Panc1 (cell line): ENCODE measurements at regions not wholly inside any gene's neighbourhood (a gene's known extent, or its start where the extent isn't known, plus 50 kb on each side); places are given as distances from the start of the nearest gene placed in this dataset.

Experiments
- CTCF ChIP-seq: fragments of 450-650 bp; IDR thresholded peaks from 2 replicates; pipeline ENCODE4 v1.5.1; 2017; ENCODE audit warnings: mild to moderate bottlenecking
- POLR2AphosphoS5 ChIP-seq: IDR thresholded peaks from 2 replicates; pipeline ENCODE4 v1.6.1; 2012; ENCODE audit warnings: mild to moderate bottlenecking, low read depth, low read length, moderate library complexity
- REST ChIP-seq, 2 experiments: IDR thresholded peaks; 2 replicates each; pipeline ENCODE4 v1.6.1; 2011 to 2012; ENCODE audit warnings: low read depth in 2 of 2, control low read depth in 1 of 2, low read length in 1 of 2, mild to moderate bottlenecking in 1 of 2, moderate library complexity in 1 of 2; ENCODE audit not compliant: insufficient read depth in 1 of 2
- SIN3A ChIP-seq: IDR thresholded peaks from 2 replicates; pipeline ENCODE4 v1.6.1; 2012; ENCODE audit warnings: low read depth, mild to moderate bottlenecking, low read length, moderate library complexity, borderline replicate concordance; ENCODE audit not compliant: insufficient read depth
- TCF7L2 ChIP-seq: IDR thresholded peaks from 2 replicates; pipeline ENCODE4 v1.6.1; 2011; ENCODE audit warnings: mild to moderate bottlenecking, low read depth, low read length, inconsistent platforms

GRCh38 chr9:1261266-1261665 is 211.1 kb downstream of the DMRT2 start:
- TF ChIP-seq CTCF (no peak), REST (IDR thresholded peaks at IDR 0.05; ENCODE audit: insufficient read depth in 1 of 2, low read depth in 2 of 2, low read length in 1 of 2) (no peak), SIN3A (no peak), POLR2AphosphoS5 (no peak), TCF7L2 (no peak)
